ENCODE measurements at regions not wholly inside any gene's neighbourhood (a gene's known extent, or its start where the extent isn't known, plus 50 kb on each side); places are given as distances from the start of the nearest gene placed in this dataset.

- TF ChIP-seq EZH2 (IDR thresholded peaks at IDR 0.05; ENCODE audit: insufficient read depth, poor library complexity, severe bottlenecking), result no peak
- TF ChIP-seq EZH2phosphoT487 (IDR thresholded peaks at IDR 0.05; ENCODE audit: insufficient read depth, low read depth), result no peak
Observed at GRCh38 chr12:24574538-24574937, 374.4 kb downstream of the BCAT1 start.
